Testis (tissue), 2 donors: ENCODE measurements at regions not wholly inside any gene's neighbourhood (a gene's known extent, or its start where the extent isn't known, plus 50 kb on each side); places are given as distances from the start of the nearest gene placed in this dataset.

Experiments used
- CTCF ChIP-seq, 3 experiments: fragments of 450-650 bp in 2 of 3; fragments of 200-600 bp in 1 of 3; sonication (generic) in 1 of 3; IDR thresholded peaks; one replicate each; pipeline ENCODE4 v1.5.1; 2016 to 2019; ENCODE audit warnings: antibody characterized with exemption in 3 of 3, mild to moderate bottlenecking in 2 of 3, moderate library complexity in 1 of 3
- POLR2A ChIP-seq: fragments of 450-650 bp; IDR thresholded peaks from one replicate; pipeline ENCODE4 v1.6.1; 2017; ENCODE audit warnings: antibody characterized with exemption, mild to moderate bottlenecking, moderate library complexity

DNA sequence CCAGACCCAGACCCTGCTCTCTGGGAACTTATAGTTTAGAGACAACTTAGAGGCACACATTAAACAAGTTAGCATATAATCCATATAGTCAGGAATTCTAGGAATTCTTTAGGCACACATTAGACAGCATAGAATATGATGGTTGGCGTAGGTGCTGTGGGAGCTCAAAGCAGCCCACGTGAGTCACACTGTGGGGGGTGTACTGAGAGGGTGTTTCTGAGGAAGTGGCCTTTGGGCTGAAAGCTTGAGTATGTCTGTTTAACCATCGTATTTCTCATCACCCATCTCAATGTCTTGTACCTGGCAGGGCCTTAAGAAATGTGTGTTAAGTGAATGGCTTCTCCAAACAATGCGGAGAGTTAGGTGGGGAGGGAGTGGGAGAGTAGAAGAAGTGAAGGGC is 67.2 kb downstream of the TMEM30B start:
- no peak for TF ChIP-seq POLR2A
- no peak for TF ChIP-seq CTCF (IDR thresholded peaks at IDR 0.05)
